Dermis blood vessel endothelial cell (primary cell): ENCODE measurements at regions not wholly inside any gene's neighbourhood (a gene's known extent, or its start where the extent isn't known, plus 50 kb on each side); places are given as distances from the start of the nearest gene placed in this dataset.

Experiments
- DNase-seq: peaks from one replicate; pipeline ENCODE4 v3.0.0; 2010

GRCh38 chr21:38165466-38166172 is 91.2 kb upstream of the KCNJ15 start:
- peak; percentile 41 for DNase-seq

DNA sequence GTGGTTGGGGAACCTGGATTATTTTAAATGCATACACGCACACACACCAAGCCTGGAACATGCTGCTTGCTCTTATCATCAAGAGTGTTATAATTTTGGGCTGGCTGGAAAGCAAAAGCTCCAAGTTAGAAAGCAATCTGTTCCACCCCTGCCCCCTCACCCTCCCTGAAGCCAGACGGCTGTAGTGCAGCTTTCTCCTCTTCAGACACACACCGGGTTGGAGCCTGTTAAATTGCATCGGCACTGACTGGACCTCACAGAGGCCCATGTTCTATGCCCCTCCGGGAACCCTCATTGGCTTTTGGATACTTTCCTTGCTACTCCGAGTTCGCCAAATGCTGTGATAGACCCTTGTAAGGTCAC is 90.6 kb upstream of the KCNJ15 start:
- DNase-seq, result no peak

DNA sequence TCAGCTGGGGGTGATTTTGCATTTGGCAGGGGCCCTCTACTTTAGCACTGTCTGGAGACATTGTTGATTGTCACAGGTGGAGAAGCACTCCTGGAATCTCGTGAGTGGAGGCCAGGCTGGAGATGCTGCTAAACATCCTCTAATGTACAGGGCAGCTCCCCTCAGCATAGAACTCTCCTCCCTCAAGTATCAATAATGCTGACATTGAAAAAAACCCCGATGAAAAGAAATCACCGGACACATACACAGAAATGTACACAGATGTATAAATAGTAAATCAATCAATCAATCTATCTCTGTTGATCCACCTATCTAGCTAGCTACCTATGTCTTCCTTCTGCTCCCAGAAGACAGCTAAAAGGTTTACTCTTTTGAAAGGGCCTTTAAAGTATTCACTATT is 89.4 kb upstream of the KCNJ15 start:
- DNase-seq, result no peak

DNA sequence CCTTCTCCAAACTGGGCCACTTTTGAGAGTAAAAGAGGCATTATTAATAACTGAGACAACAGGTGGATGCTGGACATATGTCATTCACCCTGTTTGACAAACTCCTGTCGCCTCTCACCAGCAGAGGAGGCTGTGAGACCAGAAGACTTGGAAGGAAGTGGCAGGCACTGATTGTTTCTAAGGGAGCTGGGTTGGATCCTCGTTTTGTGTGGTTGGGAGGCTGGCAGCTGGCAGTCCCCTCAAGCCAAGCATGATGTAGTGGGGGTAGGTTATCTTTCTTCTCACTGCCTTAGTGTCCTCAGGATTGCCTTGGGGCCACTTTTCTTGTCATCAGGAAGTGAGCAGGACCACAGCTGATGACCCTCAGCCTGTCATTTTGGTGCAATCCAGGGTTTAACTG is 86.5 kb upstream of the KCNJ15 start:
- peak; percentile 81 for DNase-seq

- DNase-seq, result peak; percentile 43
Observed at GRCh38 chr21:38170704-38171682, 85.8 kb upstream of the KCNJ15 start.

GRCh38 chr21:38171723-38172344 is 85.0 kb upstream of the KCNJ15 start:
- peak; percentile 89 for DNase-seq

GRCh38 chr21:38173276-38174035 is 83.3 kb upstream of the KCNJ15 start:
- no peak for DNase-seq

- peak; percentile 26 for DNase-seq
Observed at GRCh38 chr21:38175306-38175705, 81.5 kb upstream of the KCNJ15 start.

GRCh38 chr21:38177919-38178652 is 78.7 kb upstream of the KCNJ15 start:
- no peak for DNase-seq

- DNase-seq, result no peak
Observed at GRCh38 chr21:38178653-38179470, 77.9 kb upstream of the KCNJ15 start.

GRCh38 chr21:38179511-38179910 is 77.3 kb upstream of the KCNJ15 start:
- no peak for DNase-seq

DNA sequence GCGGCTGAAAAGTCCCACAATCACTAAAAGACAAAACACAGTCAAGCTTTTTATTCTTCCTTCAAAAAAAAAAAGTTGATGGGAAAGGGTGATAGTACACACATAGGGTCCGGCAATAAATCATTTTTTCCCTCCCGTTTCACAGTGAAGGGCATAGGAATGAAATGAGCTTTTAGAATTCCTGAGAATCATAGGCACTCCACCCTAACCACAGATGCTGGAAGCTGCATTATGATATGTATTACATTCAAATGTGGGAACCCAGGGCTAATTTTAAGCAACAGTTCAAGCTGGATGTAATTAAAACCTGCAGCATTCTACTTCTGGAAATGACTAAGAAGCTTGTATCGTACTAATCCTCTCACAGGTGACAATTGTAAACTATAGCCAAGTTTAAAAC is 75.7 kb upstream of the KCNJ15 start:
- no peak for DNase-seq

- DNase-seq, result no peak
Observed at GRCh38 chr21:38182370-38182985, 74.3 kb upstream of the KCNJ15 start.

GRCh38 chr21:38183961-38184360 is 72.8 kb upstream of the KCNJ15 start:
- no peak for DNase-seq

DNA sequence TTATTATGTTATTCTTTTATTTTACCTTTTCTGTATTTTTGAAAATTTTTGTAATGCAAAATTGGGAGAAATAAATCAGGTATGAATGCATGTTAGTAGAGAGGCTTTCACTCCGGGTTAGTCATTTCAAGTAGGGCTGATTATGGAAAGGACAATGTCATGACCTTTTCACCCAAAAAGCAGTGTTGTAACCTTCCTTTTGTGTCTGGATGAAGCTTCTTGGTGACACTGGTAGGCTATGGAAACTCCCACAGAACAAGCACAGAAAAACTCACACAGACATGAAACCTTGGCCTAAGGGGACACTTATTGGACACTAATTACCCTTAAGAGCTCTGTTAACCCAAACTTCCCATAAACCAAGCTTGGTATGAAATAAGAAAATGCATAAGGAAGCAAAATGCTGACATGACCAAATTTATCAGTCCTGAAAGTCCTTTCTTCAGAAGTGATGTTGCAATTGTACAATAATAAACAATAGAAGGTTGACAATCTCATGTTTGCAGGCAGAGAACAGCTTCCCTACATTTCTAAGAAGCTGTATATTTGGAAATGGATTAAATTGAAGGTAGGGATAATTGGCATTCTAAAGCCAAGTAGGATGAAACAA is 70.0 kb upstream of the KCNJ15 start:
- no peak for DNase-seq

- no peak for DNase-seq
Observed at GRCh38 chr21:38188037-38188436, 68.8 kb upstream of the KCNJ15 start.

DNA sequence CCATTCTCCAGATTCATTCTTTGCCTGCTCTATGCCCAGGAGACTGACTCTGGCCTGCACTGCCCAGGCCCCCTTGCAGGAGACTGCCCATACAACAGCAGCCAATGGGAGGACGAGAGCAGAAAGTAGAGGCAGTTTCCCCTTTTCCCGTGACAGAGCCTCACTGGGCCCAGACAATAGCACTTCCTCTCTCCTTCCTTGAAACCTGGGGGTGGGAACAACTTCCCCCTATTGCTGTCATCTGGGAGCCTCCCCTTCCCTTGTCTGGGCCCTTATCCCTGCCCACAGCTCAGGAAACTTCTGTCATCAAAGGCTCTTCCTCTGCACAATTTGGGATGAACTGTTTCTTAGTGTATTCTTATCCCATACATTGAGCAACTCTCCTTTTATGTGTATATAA is 60.8 kb upstream of the KCNJ15 start:
- peak; percentile 63 for DNase-seq

DNA sequence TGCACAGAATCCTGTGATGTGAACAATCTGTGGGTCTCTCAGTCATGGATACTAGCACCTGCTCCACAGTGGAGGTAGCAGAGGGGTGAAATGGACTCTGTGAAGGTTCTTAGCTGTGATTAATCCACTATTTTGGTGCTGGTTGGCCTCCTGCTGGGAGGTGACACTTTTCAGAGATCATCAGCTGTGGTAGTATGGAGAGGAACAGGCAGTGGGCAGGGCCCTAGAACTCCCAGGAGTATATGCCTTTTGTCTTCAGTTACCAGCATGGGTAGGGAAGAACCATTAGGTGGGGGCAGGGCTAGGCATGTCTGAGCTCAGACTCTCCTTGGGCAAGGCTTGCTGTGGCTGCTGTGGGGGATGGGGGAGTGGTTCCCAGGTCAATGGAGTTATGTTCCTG is 54.0 kb upstream of the KCNJ15 start:
- DNase-seq, result no peak

DNA sequence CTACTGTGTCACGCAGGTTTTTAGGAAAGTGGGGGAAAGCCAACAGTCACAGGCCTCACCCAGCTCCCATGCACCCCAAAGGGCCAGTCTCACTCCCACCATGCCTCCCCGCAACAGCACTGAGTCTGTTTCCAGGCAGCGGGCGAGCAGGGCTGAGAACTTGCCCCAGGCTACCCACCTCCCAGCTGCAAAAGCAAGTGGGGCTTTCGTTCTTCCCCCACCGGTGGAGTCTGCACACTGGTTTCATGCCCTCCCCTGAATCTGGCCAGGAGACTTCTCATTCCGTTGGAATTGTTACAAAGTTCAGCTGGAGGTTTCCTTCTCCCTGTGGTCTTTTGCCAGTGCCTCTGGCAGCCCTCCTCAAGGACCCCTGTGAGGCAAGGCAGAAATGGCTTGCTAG is 53.6 kb upstream of the KCNJ15 start:
- no peak for DNase-seq

GRCh38 chr21:38205940-38206339 is 50.9 kb upstream of the KCNJ15 start:
- DNase-seq, result no peak
